ENCODE measurements at regions not wholly inside any gene's neighbourhood (a gene's known extent, or its start where the extent isn't known, plus 50 kb on each side); places are given as distances from the start of the nearest gene placed in this dataset.

GRCh38 chr6:120996340-120996739, 337.9 kb downstream of the TBC1D32 start:
- peaks cover 0 to 7% of the 10 kb centered on the region in 2 donors for H3K9me3 ChIP-seq (replicated peaks in 1 of 2; ENCODE audit: control insufficient read depth in 1 of 2, insufficient read depth in 1 of 2, low read length in 2 of 2)
- no peak overlapping the region for H2AFZ ChIP-seq (ENCODE audit: insufficient read depth, low read depth, low read length, poor library complexity, severe bottlenecking)
- H3K4me1 ChIP-seq (ENCODE audit: control insufficient read depth in 1 of 2, insufficient read depth in 2 of 2, low read length in 2 of 2), result no peaks in the 10 kb centered on the region
- Mint-ChIP-seq H3K4me3 (no peak overlapping the region), H3K27ac (no peak overlapping the region), H3K9me3 (peaks cover 0 to 6% (median 2%) of the 10 kb centered on the region in 7 donors), H3K4me1 (no peaks in the 10 kb centered on the region), H3K36me3 (no peaks in the 10 kb centered on the region), H3K27me3 (ENCODE audit: low read depth in 3 of 3) (peaks cover 0 to 1% (median 0%) of the 10 kb centered on the region in 3 donors)
- H3K27ac ChIP-seq (ENCODE audit: low read depth in 1 of 2, low read length in 2 of 2), result no peak overlapping the region
- H3K79me2 ChIP-seq (ENCODE audit: insufficient read depth, low read length), result no peaks in the 10 kb centered on the region
- no peak overlapping the region for H3K4me2 ChIP-seq (replicated peaks; ENCODE audit: extremely low read depth, low read length, poor library complexity, severe bottlenecking)
- DNase-seq, result no peak
- H4K20me1 ChIP-seq (ENCODE audit: insufficient read depth, low read length), result no peaks in the 10 kb centered on the region
- H3K4me3 ChIP-seq (replicated peaks in 1 of 3; ENCODE audit: low read depth in 2 of 3, low read length in 3 of 3), result no peak overlapping the region
- no peaks in the 10 kb centered on the region for H3K27me3 ChIP-seq (ENCODE audit: control insufficient read depth in 2 of 2, insufficient read depth in 2 of 2, low read length in 2 of 2)
- no peaks in the 10 kb centered on the region for H3K36me3 ChIP-seq (replicated peaks in 1 of 2; ENCODE audit: control insufficient read depth in 1 of 2, insufficient read depth in 2 of 2, low read length in 2 of 2)
- TF ChIP-seq, protein P1, sequence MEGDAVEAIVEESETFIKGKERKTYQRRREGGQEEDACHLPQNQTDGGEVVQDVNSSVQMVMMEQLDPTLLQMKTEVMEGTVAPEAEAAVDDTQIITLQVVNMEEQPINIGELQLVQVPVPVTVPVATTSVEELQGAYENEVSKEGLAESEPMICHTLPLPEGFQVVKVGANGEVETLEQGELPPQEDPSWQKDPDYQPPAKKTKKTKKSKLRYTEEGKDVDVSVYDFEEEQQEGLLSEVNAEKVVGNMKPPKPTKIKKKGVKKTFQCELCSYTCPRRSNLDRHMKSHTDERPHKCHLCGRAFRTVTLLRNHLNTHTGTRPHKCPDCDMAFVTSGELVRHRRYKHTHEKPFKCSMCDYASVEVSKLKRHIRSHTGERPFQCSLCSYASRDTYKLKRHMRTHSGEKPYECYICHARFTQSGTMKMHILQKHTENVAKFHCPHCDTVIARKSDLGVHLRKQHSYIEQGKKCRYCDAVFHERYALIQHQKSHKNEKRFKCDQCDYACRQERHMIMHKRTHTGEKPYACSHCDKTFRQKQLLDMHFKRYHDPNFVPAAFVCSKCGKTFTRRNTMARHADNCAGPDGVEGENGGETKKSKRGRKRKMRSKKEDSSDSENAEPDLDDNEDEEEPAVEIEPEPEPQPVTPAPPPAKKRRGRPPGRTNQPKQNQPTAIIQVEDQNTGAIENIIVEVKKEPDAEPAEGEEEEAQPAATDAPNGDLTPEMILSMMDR (IDR thresholded peaks at IDR 0.05), result no peak
- no peak overlapping the region for H3K9ac ChIP-seq (ENCODE audit: insufficient read depth, low read length, poor library complexity, severe bottlenecking)
- intact Hi-C loops (cut with micrococcal nuclease), result no loop called here
- WGBS (ENCODE audit: insufficient coverage), result no CpG with 5 or more reads among the region's 5 CpGs

GRCh38 chr6:120994573-120994967, 339.7 kb downstream of the TBC1D32 start:
- Histone ChIP-seq H4K20me1 (ENCODE audit: insufficient read depth, low read length) (no peaks in the 10 kb centered on the region), H3K27me3 (ENCODE audit: control insufficient read depth in 2 of 2, insufficient read depth in 2 of 2, low read length in 2 of 2) (no peaks in the 10 kb centered on the region), H3K4me2 (replicated peaks; ENCODE audit: extremely low read depth, low read length, poor library complexity, severe bottlenecking) (no peak overlapping the region), H3K4me3 (replicated peaks in 1 of 3; ENCODE audit: low read depth in 2 of 3, low read length in 3 of 3) (no peak overlapping the region), H3K79me2 (ENCODE audit: insufficient read depth, low read length) (no peaks in the 10 kb centered on the region), H2AFZ (ENCODE audit: insufficient read depth, low read depth, low read length, poor library complexity, severe bottlenecking) (no peak overlapping the region), H3K27ac (ENCODE audit: low read depth in 1 of 2, low read length in 2 of 2) (no peak overlapping the region), H3K9ac (ENCODE audit: insufficient read depth, low read length, poor library complexity, severe bottlenecking) (no peak overlapping the region), H3K36me3 (replicated peaks in 1 of 2; ENCODE audit: control insufficient read depth in 1 of 2, insufficient read depth in 2 of 2, low read length in 2 of 2) (no peaks in the 10 kb centered on the region), H3K4me1 (ENCODE audit: control insufficient read depth in 1 of 2, insufficient read depth in 2 of 2, low read length in 2 of 2) (no peaks in the 10 kb centered on the region), H3K9me3 (replicated peaks in 1 of 2; ENCODE audit: control insufficient read depth in 1 of 2, insufficient read depth in 1 of 2, low read length in 2 of 2) (peaks cover 0 to 7% of the 10 kb centered on the region in 2 donors)
- Mint-ChIP-seq H3K9me3 (peaks cover 1 to 6% (median 2%) of the 10 kb centered on the region in 7 donors), H3K36me3 (no peaks in the 10 kb centered on the region), H3K27ac (no peak overlapping the region), H3K4me1 (no peaks in the 10 kb centered on the region), H3K4me3 (no peak overlapping the region), H3K27me3 (ENCODE audit: low read depth in 3 of 3) (peaks cover 0 to 1% (median 0%) of the 10 kb centered on the region in 3 donors)
- 100% methylated on average over 3 of the region's 4 CpGs for WGBS (ENCODE audit: insufficient coverage)
- intact Hi-C loops (cut with micrococcal nuclease), result no loop called here
- no peak for DNase-seq
- TF ChIP-seq, protein P1 (IDR thresholded peaks at IDR 0.05), result no peak
